ENCODE measurements at regions not wholly inside any gene's neighbourhood (a gene's known extent, or its start where the extent isn't known, plus 50 kb on each side); places are given as distances from the start of the nearest gene placed in this dataset.

- 85% methylated on average over 8 of the region's 13 CpGs; no CpG with 5 or more reads in 1 of the 2 donors for WGBS, 2 donors (ENCODE audit: low coverage in 1 of 2)
- H3K36me3 ChIP-seq = no peaks in the 10 kb centered on the region
- peaks cover 0 to 1% (median 0%) of the 10 kb centered on the region in 3 donors for H3K9me3 ChIP-seq
- no peak overlapping the region for H3K27ac ChIP-seq
- TF ChIP-seq CTCF (IDR thresholded peaks at IDR 0.05) (no peak), EP300 (IDR thresholded peaks at IDR 0.05) (no peak), POLR2A (IDR thresholded peaks at IDR 0.05) (no peak), POLR2AphosphoS5 (IDR thresholded peaks at IDR 0.05) (no peak)
- no peaks in the 10 kb centered on the region for H3K4me1 ChIP-seq
- H3K4me3 ChIP-seq = no peak overlapping the region
- ATAC-seq = no peak
- H3K27me3 ChIP-seq = peaks cover 59% of the 10 kb centered on the region
Measured at GRCh38 chr4:3660928-3661515, 105.2 kb upstream of the ADRA2C start.

GRCh38 chr4:3660086-3660927, 105.9 kb upstream of the ADRA2C start:
- ATAC-seq = no peak
- WGBS, 2 donors (ENCODE audit: low coverage in 1 of 2) = 40% methylated on average over 1 of the region's 23 CpGs; no CpG with 5 or more reads in 1 of the 2 donors
- no peak overlapping the region for H3K4me3 ChIP-seq
- H3K9me3 ChIP-seq = no peaks in the 10 kb centered on the region
- no peaks in the 10 kb centered on the region for H3K36me3 ChIP-seq
- H3K4me1 ChIP-seq = no peaks in the 10 kb centered on the region
- H3K27me3 ChIP-seq = peaks cover 63% of the 10 kb centered on the region
- no peak overlapping the region for H3K27ac ChIP-seq
- no peak for TF ChIP-seq POLR2A (IDR thresholded peaks at IDR 0.05)
- TF ChIP-seq EP300 (IDR thresholded peaks at IDR 0.05) = no peak
- no peak for TF ChIP-seq CTCF (IDR thresholded peaks at IDR 0.05)
- TF ChIP-seq POLR2AphosphoS5 (IDR thresholded peaks at IDR 0.05) = no peak

- no peak for ATAC-seq
- H3K4me1 ChIP-seq = no peaks in the 10 kb centered on the region
- H3K27me3 ChIP-seq = peaks cover 75% of the 10 kb centered on the region
- no peak for TF ChIP-seq CTCF (IDR thresholded peaks at IDR 0.05)
- TF ChIP-seq POLR2A (IDR thresholded peaks at IDR 0.05) = no peak
- no peak for TF ChIP-seq EP300 (IDR thresholded peaks at IDR 0.05)
- no peak for TF ChIP-seq POLR2AphosphoS5 (IDR thresholded peaks at IDR 0.05)
- H3K36me3 ChIP-seq = no peaks in the 10 kb centered on the region
- no peak overlapping the region for H3K4me3 ChIP-seq
- H3K27ac ChIP-seq = no peak overlapping the region
- 80% methylated on average over 4 of the region's 9 CpGs; no CpG with 5 or more reads in 1 of the 2 donors for WGBS, 2 donors (ENCODE audit: low coverage in 1 of 2)
- no peaks in the 10 kb centered on the region for H3K9me3 ChIP-seq
Measured at GRCh38 chr4:3659131-3659530, 107.1 kb upstream of the ADRA2C start.

- Histone ChIP-seq H3K27ac (no peak overlapping the region), H3K36me3 (no peaks in the 10 kb centered on the region), H3K4me1 (no peaks in the 10 kb centered on the region), H3K27me3 (peaks cover 81% of the 10 kb centered on the region), H3K9me3 (no peaks in the 10 kb centered on the region), H3K4me3 (no peak overlapping the region)
- no peak for ATAC-seq
- TF ChIP-seq POLR2AphosphoS5 (IDR thresholded peaks at IDR 0.05) (no peak), EP300 (IDR thresholded peaks at IDR 0.05) (no peak), POLR2A (IDR thresholded peaks at IDR 0.05) (no peak), CTCF (IDR thresholded peaks at IDR 0.05) (no peak)
- 42 to 54% methylated on average over 6 to 11 of the region's 12 CpGs for WGBS, 2 donors (ENCODE audit: low coverage in 1 of 2)
Measured at GRCh38 chr4:3658530-3658913, 107.7 kb upstream of the ADRA2C start.

Data from gastroesophageal sphincter (tissue), 4 donors.